ENCODE measurements at regions not wholly inside any gene's neighbourhood (a gene's known extent, or its start where the extent isn't known, plus 50 kb on each side); places are given as distances from the start of the nearest gene placed in this dataset.

DNA sequence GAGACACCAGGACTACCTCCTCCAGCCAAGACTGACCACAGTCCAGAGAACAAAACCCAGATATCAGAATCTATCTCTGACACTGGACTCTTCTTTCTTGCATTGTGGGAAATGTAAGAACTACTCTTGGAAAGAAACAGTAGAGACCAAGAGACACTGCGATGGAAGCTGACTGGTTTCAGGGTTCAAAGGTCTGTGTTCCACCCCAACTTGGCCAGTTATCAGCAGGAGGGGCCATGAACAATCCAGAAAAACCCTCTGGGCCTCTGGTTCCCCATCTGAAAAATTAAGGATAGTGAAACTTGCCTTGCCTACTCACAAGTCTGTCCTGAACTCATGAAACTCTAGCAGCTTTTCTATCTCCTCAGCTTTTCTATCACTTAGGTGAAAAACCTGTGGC is 166.5 kb downstream of the SUCLG1 start:
- TF ChIP-seq, protein P1, sequence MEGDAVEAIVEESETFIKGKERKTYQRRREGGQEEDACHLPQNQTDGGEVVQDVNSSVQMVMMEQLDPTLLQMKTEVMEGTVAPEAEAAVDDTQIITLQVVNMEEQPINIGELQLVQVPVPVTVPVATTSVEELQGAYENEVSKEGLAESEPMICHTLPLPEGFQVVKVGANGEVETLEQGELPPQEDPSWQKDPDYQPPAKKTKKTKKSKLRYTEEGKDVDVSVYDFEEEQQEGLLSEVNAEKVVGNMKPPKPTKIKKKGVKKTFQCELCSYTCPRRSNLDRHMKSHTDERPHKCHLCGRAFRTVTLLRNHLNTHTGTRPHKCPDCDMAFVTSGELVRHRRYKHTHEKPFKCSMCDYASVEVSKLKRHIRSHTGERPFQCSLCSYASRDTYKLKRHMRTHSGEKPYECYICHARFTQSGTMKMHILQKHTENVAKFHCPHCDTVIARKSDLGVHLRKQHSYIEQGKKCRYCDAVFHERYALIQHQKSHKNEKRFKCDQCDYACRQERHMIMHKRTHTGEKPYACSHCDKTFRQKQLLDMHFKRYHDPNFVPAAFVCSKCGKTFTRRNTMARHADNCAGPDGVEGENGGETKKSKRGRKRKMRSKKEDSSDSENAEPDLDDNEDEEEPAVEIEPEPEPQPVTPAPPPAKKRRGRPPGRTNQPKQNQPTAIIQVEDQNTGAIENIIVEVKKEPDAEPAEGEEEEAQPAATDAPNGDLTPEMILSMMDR (IDR thresholded peaks at IDR 0.05), result no peak
- TF ChIP-seq POLR2A (IDR thresholded peaks at IDR 0.05), result no peak
- TF ChIP-seq EP300 (IDR thresholded peaks at IDR 0.05), result no peak

Data from ovary (tissue), 3 donors.